Dedifferentiated amniotic fluid mesenchymal stem cell (primary cell): ENCODE measurements at regions not wholly inside any gene's neighbourhood (a gene's known extent, or its start where the extent isn't known, plus 50 kb on each side); places are given as distances from the start of the nearest gene placed in this dataset.

Experiments used
- DNase-seq: peaks from one replicate; pipeline ENCODE4 v3.0.0-alpha.2; 2016; ENCODE audit errors: extremely low spot score

GRCh38 chr3:14307656-14308302 is 94.6 kb upstream of the SLC6A6 start:
- no peak for DNase-seq

- DNase-seq: no peak
Measured at GRCh38 chr3:14311729-14312128, 90.7 kb upstream of the SLC6A6 start.

- no peak for DNase-seq
Measured at GRCh38 chr3:14312375-14312774, 90.0 kb upstream of the SLC6A6 start.

- DNase-seq: no peak
Measured at GRCh38 chr3:14317057-14317553, 85.3 kb upstream of the SLC6A6 start.

GRCh38 chr3:14318646-14319045 is 83.8 kb upstream of the SLC6A6 start:
- DNase-seq: no peak

GRCh38 chr3:14319654-14320182 is 82.7 kb upstream of the SLC6A6 start:
- no peak for DNase-seq

- no peak for DNase-seq
Measured at GRCh38 chr3:14320219-14320618, 82.2 kb upstream of the SLC6A6 start.

- DNase-seq: no peak
Measured at GRCh38 chr3:14322001-14322400, 80.4 kb upstream of the SLC6A6 start.

GRCh38 chr3:14322667-14323295 is 79.6 kb upstream of the SLC6A6 start:
- no peak for DNase-seq

- DNase-seq: no peak
Measured at GRCh38 chr3:14323401-14324223, 78.8 kb upstream of the SLC6A6 start.

- no peak for DNase-seq
Measured at GRCh38 chr3:14324224-14324944, 78.0 kb upstream of the SLC6A6 start.

- DNase-seq: no peak
Measured at GRCh38 chr3:14328422-14328821, 74.0 kb upstream of the SLC6A6 start.

- DNase-seq: no peak
Measured at GRCh38 chr3:14329116-14329830, 73.1 kb upstream of the SLC6A6 start.

GRCh38 chr3:14329842-14330241 is 72.6 kb upstream of the SLC6A6 start:
- no peak for DNase-seq

GRCh38 chr3:14330508-14330907 is 71.9 kb upstream of the SLC6A6 start:
- DNase-seq: no peak

- no peak for DNase-seq
Measured at GRCh38 chr3:14331251-14331650, 71.2 kb upstream of the SLC6A6 start.

GRCh38 chr3:14332392-14332791 is 70.0 kb upstream of the SLC6A6 start:
- no peak for DNase-seq

GRCh38 chr3:14333215-14333614 is 69.2 kb upstream of the SLC6A6 start:
- DNase-seq: no peak

- DNase-seq: no peak
Measured at GRCh38 chr3:14333621-14334020, 68.8 kb upstream of the SLC6A6 start.

GRCh38 chr3:14334136-14334535 is 68.3 kb upstream of the SLC6A6 start:
- no peak for DNase-seq

- DNase-seq: no peak
Measured at GRCh38 chr3:14334936-14335335, 67.5 kb upstream of the SLC6A6 start.
